GM06990 (cell line): ENCODE measurements at regions not wholly inside any gene's neighbourhood (a gene's known extent, or its start where the extent isn't known, plus 50 kb on each side); places are given as distances from the start of the nearest gene placed in this dataset.

Experiments used
- DNase-seq: peaks from one replicate; pipeline ENCODE4 v3.0.0-alpha.2; 2011; ENCODE audit not compliant: insufficient read length; ENCODE audit errors: extremely low read depth
- H3K27me3 ChIP-seq: replicated peaks from 2 replicates; pipeline ENCODE4 v1.6.0; 2011; ENCODE audit warnings: low read length; ENCODE audit not compliant: control insufficient read depth, insufficient read depth
- H3K36me3 ChIP-seq: 2 replicates; pipeline ENCODE4 v1.5.1; 2011; ENCODE audit warnings: low read length; ENCODE audit not compliant: control insufficient read depth, insufficient read depth
- H3K4me3 ChIP-seq: replicated peaks from 2 replicates; pipeline ENCODE4 v1.5.1; 2011; ENCODE audit warnings: low read depth, mild to moderate bottlenecking, control low read depth, low read length
- CTCF ChIP-seq: IDR thresholded peaks from 2 replicates; pipeline ENCODE4 v1.5.1; 2011; ENCODE audit warnings: low read length, control low read depth, mild to moderate bottlenecking, inconsistent platforms; ENCODE audit not compliant: insufficient read depth, poor library complexity, severe bottlenecking

GRCh38 chr2:217466104-217466503 is 536.7 kb downstream of the TNS1 start:
- no peak for DNase-seq
- TF ChIP-seq CTCF, result no peak
- H3K36me3 ChIP-seq, result no peaks in the 10 kb centered on the region
- H3K4me3 ChIP-seq, result no peak overlapping the region
- H3K27me3 ChIP-seq, result no peaks in the 10 kb centered on the region

GRCh38 chr2:217465100-217465499 is 537.7 kb downstream of the TNS1 start:
- Histone ChIP-seq H3K27me3 (no peaks in the 10 kb centered on the region), H3K4me3 (no peak overlapping the region), H3K36me3 (no peaks in the 10 kb centered on the region)
- DNase-seq, result no peak
- TF ChIP-seq CTCF, result no peak

GRCh38 chr2:217463402-217464075 is 539.3 kb downstream of the TNS1 start:
- Histone ChIP-seq H3K4me3 (no peak overlapping the region), H3K36me3 (no peaks in the 10 kb centered on the region), H3K27me3 (no peaks in the 10 kb centered on the region)
- DNase-seq, result no peak
- TF ChIP-seq CTCF, result no peak

DNA sequence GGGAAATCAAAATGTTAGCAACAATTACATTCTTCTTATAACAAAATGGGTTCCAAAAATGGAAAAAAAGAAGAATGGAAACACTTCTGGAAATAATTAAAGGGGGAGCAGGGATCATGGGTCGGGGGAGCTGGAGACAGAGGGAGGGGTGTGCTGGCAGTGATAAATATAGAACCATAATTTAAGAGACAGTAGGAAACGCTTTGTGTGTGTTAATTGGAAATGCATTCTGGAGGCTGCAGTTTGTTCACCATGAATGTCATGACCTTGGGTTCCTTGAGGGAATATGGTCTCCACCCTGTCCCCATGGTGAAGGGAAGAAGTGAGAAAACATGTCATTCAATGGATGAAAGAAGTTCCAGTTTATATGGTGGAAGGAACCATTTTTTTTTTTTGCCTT is 540.7 kb downstream of the TNS1 start:
- Histone ChIP-seq H3K27me3 (no peaks in the 10 kb centered on the region), H3K4me3 (no peak overlapping the region), H3K36me3 (no peaks in the 10 kb centered on the region)
- no peak for DNase-seq
- TF ChIP-seq CTCF, result no peak

- DNase-seq, result no peak
- Histone ChIP-seq H3K27me3 (no peaks in the 10 kb centered on the region), H3K36me3 (no peaks in the 10 kb centered on the region), H3K4me3 (no peak overlapping the region)
- no peak for TF ChIP-seq CTCF
These were observed 541.1 kb downstream of the TNS1 start for GRCh38 chr2:217461674-217462073.
